IMR-90 (cell line): ENCODE measurements at regions not wholly inside any gene's neighbourhood (a gene's known extent, or its start where the extent isn't known, plus 50 kb on each side); places are given as distances from the start of the nearest gene placed in this dataset.
A peak's percentile ranks its signal among the peaks of the same experiment; 100 is the strongest.
"Not testable (repeated sequence)": the region's sequence is repeated elsewhere in the genome, so short reads cannot be mapped to it uniquely, and the experiment has no call there.

Experiments used
- ATAC-seq: fragments of 200-7000 bp; cut with Tn5 transposase; 2 replicates; pipeline ENCODE4 v1.9.1; 2020; ENCODE audit warnings: low read depth, mild to moderate bottlenecking, moderate library complexity
- BruUV-seq: library from RNA; stranded (reverse); fragments of 400-500 nt; replicated peaks from 2 replicates; lab custom pipeline; 2021; lab: Mats Ljungman, UMichigan
- CTCF ChIA-PET: fragments of 300-600 bp; formaldehyde crosslinking; extraction: SDS; loops from one replicate; lab custom pipeline; 2021; ENCODE audit warnings: antibody characterized with exemption; lab: Yijun Ruan, JAX
- POLR2A ChIA-PET: fragments of 300-600 bp; sonication (Branson Sonifier 250); formaldehyde crosslinking; loops from one replicate; lab custom pipeline; 2022; ENCODE audit warnings: antibody characterized with exemption; ENCODE audit not compliant: unreplicated experiment; lab: Charles Lee
- DNase-seq: peaks from one replicate; pipeline ENCODE4 v3.0.0; 2013
- H2AFZ ChIP-seq: replicated peaks from 2 replicates; pipeline ENCODE3; 2013; ENCODE audit warnings: low read length, mild to moderate bottlenecking; ENCODE audit not compliant: poor library complexity
- H2AK5ac ChIP-seq: 2 replicates; pipeline ENCODE4 v1.6.1; 2013; ENCODE audit warnings: low read depth, low read length, inconsistent platforms
- H2AK9ac ChIP-seq: replicated peaks from 2 replicates; pipeline ENCODE3; 2013; ENCODE audit warnings: mild to moderate bottlenecking, low read depth, low read length, moderate library complexity; ENCODE audit not compliant: poor library complexity
- H2BK120ac ChIP-seq: 2 replicates; pipeline ENCODE4 v1.6.1; 2013; ENCODE audit warnings: low read depth, low read length, inconsistent platforms
- H2BK15ac ChIP-seq: 3 replicates; pipeline ENCODE4 v1.6.1; 2013; ENCODE audit warnings: low read depth, low read length, inconsistent platforms
- H2BK20ac ChIP-seq: 2 replicates; pipeline ENCODE4 v1.6.1; 2013; ENCODE audit warnings: low read depth, mild to moderate bottlenecking, inconsistent platforms, low read length, moderate library complexity
- H2BK5ac ChIP-seq: 2 replicates; pipeline ENCODE4 v1.6.1; 2013; ENCODE audit warnings: mild to moderate bottlenecking, low read depth, low read length, inconsistent platforms; ENCODE audit not compliant: poor library complexity, severe bottlenecking
- H3K14ac ChIP-seq: replicated peaks from 2 replicates; pipeline ENCODE4 v1.6.1; 2013; ENCODE audit warnings: low read depth, low read length, inconsistent platforms
- H3K18ac ChIP-seq: 2 replicates; pipeline ENCODE4 v1.6.1; 2013; ENCODE audit warnings: low read depth, low read length, control low read depth
- H3K23ac ChIP-seq: 2 replicates; pipeline ENCODE4 v1.6.1; 2013; ENCODE audit warnings: low read depth, low read length, inconsistent platforms
- H3K27ac ChIP-seq: 2 replicates; pipeline ENCODE4 v1.5.1; 2013; ENCODE audit warnings: mild to moderate bottlenecking, control low read depth, low read length; ENCODE audit not compliant: insufficient read depth
- H3K27me3 ChIP-seq: 2 replicates; pipeline ENCODE4 v1.6.1; 2013; ENCODE audit warnings: low read length; ENCODE audit not compliant: control insufficient read depth, insufficient read depth
- H3K36me3 ChIP-seq: 2 replicates; pipeline ENCODE4 v1.6.1; 2013; ENCODE audit warnings: low read length, mixed read lengths; ENCODE audit not compliant: control insufficient read depth, insufficient read depth
- H3K4ac ChIP-seq: 2 replicates; pipeline ENCODE4 v1.6.1; 2013; ENCODE audit warnings: low read depth, low read length, inconsistent platforms
- H3K4me1 ChIP-seq: 2 replicates; pipeline ENCODE4 v1.6.1; 2013; ENCODE audit warnings: low read length, mixed read lengths; ENCODE audit not compliant: control insufficient read depth, insufficient read depth
- H3K4me2 ChIP-seq: 2 replicates; pipeline ENCODE4 v1.6.1; 2013; ENCODE audit warnings: low read depth, mild to moderate bottlenecking, control low read depth, low read length, moderate library complexity
- H3K4me3 ChIP-seq: 2 replicates; pipeline ENCODE4 v1.5.1; 2013; ENCODE audit warnings: low read depth, mild to moderate bottlenecking, control low read depth, low read length, moderate library complexity; ENCODE audit not compliant: insufficient read depth
- H3K56ac ChIP-seq: 2 replicates; pipeline ENCODE4 v1.6.1; 2013; ENCODE audit warnings: low read length, inconsistent platforms; ENCODE audit not compliant: insufficient read depth; ENCODE audit errors: extremely low read depth
- H3K79me1 ChIP-seq, 2 experiments: 2 replicates each; pipeline ENCODE4 v1.6.1; 2013; ENCODE audit warnings: low read length in 2 of 2, inconsistent platforms in 1 of 2, low read depth in 1 of 2
- H3K9ac ChIP-seq: 2 replicates; pipeline ENCODE4 v1.6.1; 2013; ENCODE audit warnings: low read depth, low read length, control low read depth
- H3K9me1 ChIP-seq: 2 replicates; pipeline ENCODE4 v1.6.1; 2013; ENCODE audit warnings: low read length, inconsistent platforms; ENCODE audit not compliant: insufficient read depth
- H3K9me3 ChIP-seq: 2 replicates; pipeline ENCODE4 v1.6.1; 2013; ENCODE audit warnings: low read length; ENCODE audit not compliant: control insufficient read depth, insufficient read depth
- H4K20me1 ChIP-seq: 2 replicates; pipeline ENCODE4 v1.6.1; 2013; ENCODE audit warnings: low read length, inconsistent platforms; ENCODE audit not compliant: insufficient read depth
- H4K5ac ChIP-seq: 2 replicates; pipeline ENCODE4 v1.6.1; 2013; ENCODE audit warnings: mild to moderate bottlenecking, low read depth, low read length, control low read depth
- H4K8ac ChIP-seq, 2 experiments: 2 replicates each; pipeline ENCODE4 v1.6.1; 2013; ENCODE audit warnings: low read depth in 2 of 2, low read length in 2 of 2, control low read depth in 1 of 2, inconsistent platforms in 1 of 2
- H4K91ac ChIP-seq: 2 replicates; pipeline ENCODE4 v1.6.1; 2013; ENCODE audit warnings: low read depth, low read length, inconsistent platforms; ENCODE audit not compliant: insufficient read depth
- WGBS, 2 experiments: methylation state at CpG; one replicate each; pipeline versions ENCODE4 v1.1.5 to v1.1.7; 2013; ENCODE audit warnings: missing lambda C conversion rate in 2 of 2; ENCODE audit not compliant: insufficient read length in 1 of 2; ENCODE audit errors: extremely low coverage in 2 of 2; 5-methylcytosine and 5-hydroxymethylcytosine counted together
- dilution Hi-C: fragments of 300-500 bp; cut with HindIII; formaldehyde crosslinking; loops from one replicate; pipeline ENCODE4 v1.14.3; 2018; ENCODE audit warnings: low sequenced_read_pairs; ENCODE audit not compliant: unreplicated experiment
- in situ Hi-C: fragments of 300-500 bp; cut with MboI; formaldehyde crosslinking; loops from 3 replicates; pipeline ENCODE4 v1.14.3; 2019; ENCODE audit warnings: low sequenced_read_pairs, inconsistent platforms, mixed read lengths
- intact Hi-C: fragments of 100-400 bp; cut with micrococcal nuclease; formaldehyde crosslinking; loops from 2 replicates; pipeline ENCODE4 v1.10.0; 2022

DNA sequence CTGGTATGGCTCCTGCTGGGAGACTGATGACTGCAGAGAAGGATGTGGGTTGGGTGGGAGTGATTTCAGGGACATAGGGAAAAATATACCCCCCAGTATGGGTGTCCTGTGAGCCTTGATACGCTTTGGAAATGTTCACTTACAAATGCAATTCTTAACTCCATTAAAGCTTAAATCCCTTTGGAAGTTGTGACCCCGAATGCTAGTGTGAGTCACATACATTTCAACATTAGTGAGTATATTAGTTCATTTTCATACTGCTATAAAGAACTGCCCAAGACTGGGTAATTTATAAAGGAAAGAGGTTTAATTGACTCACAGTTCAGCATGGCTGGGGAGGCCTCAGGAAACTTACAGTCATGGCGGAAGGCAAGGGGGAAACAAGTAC lies 120.9 kb downstream of the LIPG start:
- H3K27ac ChIP-seq, in situ Hi-C loops, H3K9me1 ChIP-seq, dilution Hi-C loops, H3K14ac ChIP-seq, intact Hi-C loops, CTCF ChIA-PET, H2BK120ac ChIP-seq, H3K4ac ChIP-seq, H4K91ac ChIP-seq, H3K4me2 ChIP-seq, POLR2A ChIA-PET, H3K36me3 ChIP-seq, H3K79me1 ChIP-seq, H3K4me1 ChIP-seq, H2AK5ac ChIP-seq, H2AFZ ChIP-seq, ATAC-seq, H2BK20ac ChIP-seq, H3K18ac ChIP-seq, H3K9ac ChIP-seq, H4K20me1 ChIP-seq, H2BK5ac ChIP-seq, H2AK9ac ChIP-seq, BruUV-seq, H3K56ac ChIP-seq, H2BK15ac ChIP-seq, H3K23ac ChIP-seq, H3K4me3 ChIP-seq, H4K8ac ChIP-seq, H3K9me3 ChIP-seq, H4K5ac ChIP-seq: not testable (repeated sequence)
- no CpG with 5 or more reads among the region's 3 CpGs for WGBS, 2 experiments
- peaks cover 12% of the 10 kb centered on the region for H3K27me3 ChIP-seq
- DNase-seq: peak; percentile 55
